ENCODE measurements at regions not wholly inside any gene's neighbourhood (a gene's known extent, or its start where the extent isn't known, plus 50 kb on each side); places are given as distances from the start of the nearest gene placed in this dataset.
A peak's percentile ranks its signal among the peaks of the same experiment; 100 is the strongest.
"Not testable (repeated sequence)": the region's sequence is repeated elsewhere in the genome, so short reads cannot be mapped to it uniquely, and the experiment has no call there.

- no peaks in the 10 kb centered on the region for H3K36me3 Mint-ChIP-seq
- H3K9me3 Mint-ChIP-seq: no peaks in the 10 kb centered on the region
- peaks cover 2% of the 10 kb centered on the region for H3K27me3 Mint-ChIP-seq
- ATAC-seq (ENCODE audit: low read depth) (no peak), DNase-seq (ENCODE audit: low spot score in 2 of 2) (no peak)
- no peaks in the 10 kb centered on the region for H3K4me1 Mint-ChIP-seq
- H3K27ac Mint-ChIP-seq: no peak overlapping the region
- no peak overlapping the region for H3K4me3 Mint-ChIP-seq
Observed at GRCh38 chr5:5857396-5857795, 434.9 kb downstream of the ICE1 start.

GRCh38 chr5:5854087-5854486 is 431.6 kb downstream of the ICE1 start:
- Mint-ChIP-seq H3K36me3 (peaks cover 2% of the 10 kb centered on the region), H3K9me3 (peaks cover 2% of the 10 kb centered on the region), H3K27me3 (peaks cover 2% of the 10 kb centered on the region), H3K27ac (no peak overlapping the region), H3K4me3 (no peak overlapping the region), H3K4me1 (peaks cover under 1% of the 10 kb centered on the region)
- DNase-seq (ENCODE audit: low spot score in 2 of 2): no peak
- ATAC-seq (ENCODE audit: low read depth): no peak

GRCh38 chr5:5838493-5838892 is 416.0 kb downstream of the ICE1 start:
- Mint-ChIP-seq H3K4me3 (no peak overlapping the region), H3K27ac (no peak overlapping the region), H3K9me3 (no peaks in the 10 kb centered on the region), H3K27me3 (no peaks in the 10 kb centered on the region), H3K4me1 (peaks cover 7% of the 10 kb centered on the region), H3K36me3 (no peaks in the 10 kb centered on the region)
- ATAC-seq (ENCODE audit: low read depth): no peak
- no peak for DNase-seq (ENCODE audit: low spot score in 2 of 2)

- not testable (repeated sequence) for H3K4me3 Mint-ChIP-seq; H3K9me3 Mint-ChIP-seq; H3K36me3 Mint-ChIP-seq; DNase-seq (ENCODE audit: low spot score in 2 of 2); ATAC-seq (ENCODE audit: low read depth); H3K27ac Mint-ChIP-seq; H3K27me3 Mint-ChIP-seq
- H3K4me1 Mint-ChIP-seq: peaks cover 12% of the 10 kb centered on the region
Observed at GRCh38 chr5:5831622-5832021, 409.1 kb downstream of the ICE1 start.

GRCh38 chr5:5828619-5829018 is 406.1 kb downstream of the ICE1 start:
- peaks cover 1% of the 10 kb centered on the region for H3K36me3 Mint-ChIP-seq
- ATAC-seq (ENCODE audit: low read depth): no peak
- H3K4me3 Mint-ChIP-seq: no peak overlapping the region
- peaks cover 7% of the 10 kb centered on the region for H3K4me1 Mint-ChIP-seq
- H3K27ac Mint-ChIP-seq: no peak overlapping the region
- no peak for DNase-seq (ENCODE audit: low spot score in 2 of 2)
- peaks cover 13% of the 10 kb centered on the region for H3K27me3 Mint-ChIP-seq
- no peaks in the 10 kb centered on the region for H3K9me3 Mint-ChIP-seq

- DNase-seq (ENCODE audit: low spot score in 2 of 2): no peak
- Mint-ChIP-seq H3K4me3 (no peak overlapping the region), H3K4me1 (peaks cover 10% of the 10 kb centered on the region), H3K36me3 (peaks cover 1% of the 10 kb centered on the region), H3K9me3 (no peaks in the 10 kb centered on the region), H3K27me3 (peaks cover 13% of the 10 kb centered on the region), H3K27ac (no peak overlapping the region)
- ATAC-seq (ENCODE audit: low read depth): no peak
Observed at GRCh38 chr5:5826911-5827310, 404.4 kb downstream of the ICE1 start.

- H3K4me3 Mint-ChIP-seq: no peak overlapping the region
- DNase-seq (ENCODE audit: low spot score in 2 of 2): no peak
- no peaks in the 10 kb centered on the region for H3K9me3 Mint-ChIP-seq
- H3K27ac Mint-ChIP-seq: no peak overlapping the region
- ATAC-seq (ENCODE audit: low read depth): no peak
- peaks cover 6% of the 10 kb centered on the region for H3K27me3 Mint-ChIP-seq
- peaks cover 7% of the 10 kb centered on the region for H3K4me1 Mint-ChIP-seq
- H3K36me3 Mint-ChIP-seq: peaks cover 1% of the 10 kb centered on the region
Observed at GRCh38 chr5:5822729-5823257, 400.3 kb downstream of the ICE1 start.

GRCh38 chr5:5816960-5817359 is 394.5 kb downstream of the ICE1 start:
- no peak for ATAC-seq (ENCODE audit: low read depth)
- Mint-ChIP-seq H3K4me3 (no peak overlapping the region), H3K27ac (no peak overlapping the region), H3K9me3 (no peaks in the 10 kb centered on the region), H3K27me3 (no peaks in the 10 kb centered on the region), H3K36me3 (no peaks in the 10 kb centered on the region), H3K4me1 (no peaks in the 10 kb centered on the region)
- no peak for DNase-seq (ENCODE audit: low spot score in 2 of 2)

- no peak overlapping the region for H3K4me3 Mint-ChIP-seq
- H3K9me3 Mint-ChIP-seq: no peaks in the 10 kb centered on the region
- peak overlapping the region; percentile 12 for H3K27ac Mint-ChIP-seq
- no peaks in the 10 kb centered on the region for H3K4me1 Mint-ChIP-seq
- H3K27me3 Mint-ChIP-seq: no peaks in the 10 kb centered on the region
- DNase-seq (ENCODE audit: low spot score in 2 of 2) (no peak), ATAC-seq (ENCODE audit: low read depth) (no peak)
- no peaks in the 10 kb centered on the region for H3K36me3 Mint-ChIP-seq
Observed at GRCh38 chr5:5813441-5813840, 391.0 kb downstream of the ICE1 start.

GRCh38 chr5:5810461-5810860 is 388.0 kb downstream of the ICE1 start:
- Mint-ChIP-seq H3K27ac (no peak overlapping the region), H3K9me3 (no peaks in the 10 kb centered on the region), H3K4me1 (no peaks in the 10 kb centered on the region), H3K36me3 (no peaks in the 10 kb centered on the region), H3K4me3 (no peak overlapping the region), H3K27me3 (no peaks in the 10 kb centered on the region)
- ATAC-seq (ENCODE audit: low read depth) (no peak), DNase-seq (ENCODE audit: low spot score in 2 of 2) (no peak)

- DNase-seq (ENCODE audit: low spot score in 2 of 2): no peak
- H3K36me3 Mint-ChIP-seq: no peaks in the 10 kb centered on the region
- H3K9me3 Mint-ChIP-seq: no peaks in the 10 kb centered on the region
Observed at GRCh38 chr5:5805916-5806315, 383.4 kb downstream of the ICE1 start.

GRCh38 chr5:5804478-5805233 is 382.2 kb downstream of the ICE1 start:
- no peaks in the 10 kb centered on the region for H3K9me3 Mint-ChIP-seq
- H3K4me1 Mint-ChIP-seq: no peaks in the 10 kb centered on the region
- H3K4me3 Mint-ChIP-seq: no peak overlapping the region
- DNase-seq (ENCODE audit: low spot score in 2 of 2) (no peak), ATAC-seq (ENCODE audit: low read depth) (no peak)
- no peaks in the 10 kb centered on the region for H3K36me3 Mint-ChIP-seq
- H3K27ac Mint-ChIP-seq: no peak overlapping the region
- H3K27me3 Mint-ChIP-seq: no peaks in the 10 kb centered on the region

More at GRCh38 chr5:5805916-5806315, 383.4 kb downstream of the ICE1 start:
- Mint-ChIP-seq H3K27me3 (no peaks in the 10 kb centered on the region), H3K4me3 (no peak overlapping the region), H3K27ac (no peak overlapping the region), H3K4me1 (no peaks in the 10 kb centered on the region)
- ATAC-seq (ENCODE audit: low read depth): no peak

- no peak for DNase-seq (ENCODE audit: low spot score in 2 of 2)
- Mint-ChIP-seq H3K27me3 (no peaks in the 10 kb centered on the region), H3K4me1 (no peaks in the 10 kb centered on the region), H3K9me3 (no peaks in the 10 kb centered on the region), H3K4me3 (no peak overlapping the region), H3K27ac (no peak overlapping the region), H3K36me3 (no peaks in the 10 kb centered on the region)
- ATAC-seq (ENCODE audit: low read depth): no peak
Observed at GRCh38 chr5:5800801-5801761, 378.6 kb downstream of the ICE1 start.

GRCh38 chr5:5799826-5800225 is 377.3 kb downstream of the ICE1 start:
- no peaks in the 10 kb centered on the region for H3K9me3 Mint-ChIP-seq
- H3K27ac Mint-ChIP-seq: no peak overlapping the region
- H3K4me1 Mint-ChIP-seq: no peaks in the 10 kb centered on the region
- no peaks in the 10 kb centered on the region for H3K27me3 Mint-ChIP-seq
- DNase-seq (ENCODE audit: low spot score in 2 of 2) (no peak), ATAC-seq (ENCODE audit: low read depth) (no peak)
- no peak overlapping the region for H3K4me3 Mint-ChIP-seq
- no peaks in the 10 kb centered on the region for H3K36me3 Mint-ChIP-seq
